CD4-positive, alpha-beta T cell (primary cell): ENCODE measurements at regions not wholly inside any gene's neighbourhood (a gene's known extent, or its start where the extent isn't known, plus 50 kb on each side); places are given as distances from the start of the nearest gene placed in this dataset.

Source experiments
- ATAC-seq: fragments of 200-7000 bp; cut with Tn5 transposase; one replicate; pipeline ENCODE4 v1.10.0; 2022; ENCODE audit warnings: mild to moderate bottlenecking; ENCODE audit not compliant: poor library complexity
- CTCF ChIA-PET: fragments of 350-600 bp; sonication (Branson Sonifier 250); formaldehyde crosslinking; loops from one replicate; lab custom pipeline; 2021; ENCODE audit warnings: antibody characterized with exemption, inconsistent platforms; lab: Charles Lee
- POLR2A ChIA-PET: fragments of 350-600 bp; sonication (Branson Sonifier 250); formaldehyde crosslinking; loops from one replicate; lab custom pipeline; 2021; ENCODE audit warnings: antibody characterized with exemption, inconsistent platforms; lab: Charles Lee
- DNase-seq, 14 experiments: peaks; one replicate each; pipeline ENCODE4 v3.0.0-alpha.2; 2013 to 2020; ENCODE audit warnings: mixed read lengths in 2 of 14
- H3K27ac ChIP-seq, 2 donors: one replicate each; pipeline versions ENCODE4 v1.5.1 to v1.7.0; 2013; ENCODE audit warnings: low read length in 2 of 2, low read depth in 1 of 2, mild to moderate bottlenecking in 1 of 2
- H3K27me3 ChIP-seq, 2 experiments: 1 replicate in 1 of 2; 2 replicates in 1 of 2; pipeline versions ENCODE4 v1.6.1 to v1.7.0; 2013; ENCODE audit warnings: low read length in 2 of 2, control low read depth in 1 of 2, mild to moderate bottlenecking in 1 of 2, moderate library complexity in 1 of 2; ENCODE audit not compliant: insufficient read depth in 2 of 2, control insufficient read depth in 1 of 2
- H3K36me3 ChIP-seq: one replicate; pipeline ENCODE4 v1.6.1; 2013; ENCODE audit warnings: low read length, control low read depth; ENCODE audit not compliant: insufficient read depth
- H3K4me1 ChIP-seq: one replicate; pipeline ENCODE4 v1.6.1; 2013; ENCODE audit warnings: low read length, control low read depth; ENCODE audit not compliant: insufficient read depth
- H3K4me3 ChIP-seq: one replicate; pipeline ENCODE4 v1.5.1; 2013; ENCODE audit warnings: mild to moderate bottlenecking, low read length, moderate library complexity
- H3K9me3 ChIP-seq, 2 experiments: 1 replicate in 1 of 2; 2 replicates in 1 of 2; pipeline versions ENCODE4 v1.6.1 to v1.7.0; 2013; ENCODE audit warnings: low read length in 2 of 2, mild to moderate bottlenecking in 2 of 2, control low read depth in 1 of 2, moderate library complexity in 1 of 2; ENCODE audit not compliant: control insufficient read depth in 1 of 2, insufficient read depth in 1 of 2
- H3K27ac Mint-ChIP-seq: one replicate; pipeline ENCODE4 v1.8.0; 2020; ENCODE audit warnings: mixed read lengths
- H3K27me3 Mint-ChIP-seq: one replicate; pipeline ENCODE4 v1.8.0; 2021; ENCODE audit warnings: mixed read lengths
- H3K36me3 Mint-ChIP-seq: one replicate; pipeline ENCODE4 v1.8.0; 2021; ENCODE audit warnings: low read depth, mixed read lengths
- H3K4me1 Mint-ChIP-seq: one replicate; pipeline ENCODE4 v1.8.0; 2021; ENCODE audit warnings: low read depth, mixed read lengths
- H3K4me3 Mint-ChIP-seq: one replicate; pipeline ENCODE4 v1.8.0; 2020; ENCODE audit warnings: mild to moderate bottlenecking, mixed read lengths
- H3K9me3 Mint-ChIP-seq: one replicate; pipeline ENCODE4 v1.8.0; 2020; ENCODE audit warnings: mixed read lengths
- CTCF ChIP-seq: fragments of 200-600 bp; IDR thresholded peaks from one replicate; pipeline ENCODE4 v1.8.0; 2022; ENCODE audit warnings: antibody characterized with exemption, mild to moderate bottlenecking
- intact Hi-C, 2 experiments: fragments of 100-400 bp; cut with DNase I in 1 of 2; cut with micrococcal nuclease in 1 of 2; formaldehyde crosslinking; loops; one replicate each; pipeline versions ENCODE4 v1.15.1 to v1.9.0; 2023 to 2025; cut with DNase I, micrococcal nuclease

- no peak for ATAC-seq
- Histone ChIP-seq H3K4me1 (peaks cover 3% of the 10 kb centered on the region), H3K36me3 (no peaks in the 10 kb centered on the region), H3K27me3 (no peaks in the 10 kb centered on the region), H3K27ac (no peak overlapping the region), H3K4me3 (no peak overlapping the region), H3K9me3 (no peaks in the 10 kb centered on the region)
- peaks cover 17% of the 10 kb centered on the region for H3K4me1 Mint-ChIP-seq
- no peaks in the 10 kb centered on the region for H3K27me3 Mint-ChIP-seq
- no peak overlapping the region for H3K4me3 Mint-ChIP-seq
- H3K36me3 Mint-ChIP-seq, result no peaks in the 10 kb centered on the region
- no peaks in the 10 kb centered on the region for H3K9me3 Mint-ChIP-seq
- no peak for TF ChIP-seq CTCF
- CTCF ChIA-PET, result no interaction called here
- DNase-seq, result no peak
- no peak overlapping the region for H3K27ac Mint-ChIP-seq
- intact Hi-C loops, result loop anchor here (5.0 to 10.0 kb wide), 6 partner anchors 60 to 947 kb away; partner anchors contain the start of gene RAB18 (in 1 of the 2)
- POLR2A ChIA-PET, result no interaction called here
Measured at GRCh38 chr10:27445070-27445469, 59.0 kb upstream of the RAB18 start.

- Histone ChIP-seq H3K27me3 (no peaks in the 10 kb centered on the region), H3K36me3 (no peaks in the 10 kb centered on the region), H3K4me3 (no peak overlapping the region), H3K9me3 (no peaks in the 10 kb centered on the region), H3K4me1 (no peaks in the 10 kb centered on the region), H3K27ac (no peak overlapping the region)
- Mint-ChIP-seq H3K4me1 (no peaks in the 10 kb centered on the region), H3K9me3 (no peaks in the 10 kb centered on the region), H3K27me3 (peaks cover 9% of the 10 kb centered on the region), H3K36me3 (no peaks in the 10 kb centered on the region), H3K27ac (no peak overlapping the region), H3K4me3 (no peak overlapping the region)
- POLR2A ChIA-PET, result no interaction called here
- intact Hi-C loops, result loop anchor here (10.0 kb wide), 2 partner anchors 64 to 94 kb away; partner anchors contain the start of gene RAB18 (in 1 of the 2)
- no peak for TF ChIP-seq CTCF
- ATAC-seq (no peak), DNase-seq (no peak)
- CTCF ChIA-PET, result no interaction called here
Measured at GRCh38 chr10:27440478-27440877, 63.6 kb upstream of the RAB18 start.

- no peak for TF ChIP-seq CTCF
- intact Hi-C loops, result loop anchor here (10.0 kb wide), 2 partner anchors 65 to 95 kb away; partner anchors contain the start of gene RAB18 (in 1 of the 2)
- Mint-ChIP-seq H3K4me1 (no peaks in the 10 kb centered on the region), H3K4me3 (no peak overlapping the region), H3K27ac (no peak overlapping the region), H3K9me3 (no peaks in the 10 kb centered on the region), H3K27me3 (peaks cover 9% of the 10 kb centered on the region), H3K36me3 (no peaks in the 10 kb centered on the region)
- ChIA-PET CTCF (no interaction called here), POLR2A (no interaction called here)
- no peaks in the 10 kb centered on the region for H3K27me3 ChIP-seq
- H3K4me1 ChIP-seq, result no peaks in the 10 kb centered on the region
- no peak overlapping the region for H3K4me3 ChIP-seq
- no peaks in the 10 kb centered on the region for H3K36me3 ChIP-seq
- H3K9me3 ChIP-seq, result no peaks in the 10 kb centered on the region
- DNase-seq, result no peak
- no peak for ATAC-seq
- H3K27ac ChIP-seq, result no peak overlapping the region
Measured at GRCh38 chr10:27440021-27440420, 64.1 kb upstream of the RAB18 start.
